ENCODE measurements at regions not wholly inside any gene's neighbourhood (a gene's known extent, or its start where the extent isn't known, plus 50 kb on each side); places are given as distances from the start of the nearest gene placed in this dataset.
"Not testable (repeated sequence)": the region's sequence is repeated elsewhere in the genome, so short reads cannot be mapped to it uniquely, and the experiment has no call there.

DNA sequence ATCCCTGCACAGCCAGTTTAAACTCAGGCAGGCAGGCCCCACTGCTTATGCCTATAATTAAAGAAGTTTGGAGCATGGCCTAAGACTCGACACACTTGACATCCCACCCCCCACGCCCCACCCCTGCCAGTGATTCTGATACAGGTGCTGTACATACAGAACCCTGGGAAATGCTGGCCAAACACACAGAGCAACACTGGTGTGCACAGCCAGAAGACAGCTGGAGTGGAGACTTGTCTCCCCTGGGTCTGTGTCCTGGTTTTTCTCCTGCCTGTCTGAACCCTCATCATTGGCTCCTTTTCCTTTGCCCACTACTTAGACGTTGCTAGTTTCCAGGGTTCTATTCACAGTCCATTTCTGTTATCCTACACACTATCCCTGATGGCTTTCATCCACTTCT lies 76.8 kb downstream of the DLEU7 start:
- no peak overlapping the region for H3K27ac Mint-ChIP-seq (ENCODE audit: unreplicated experiment)
- peaks cover 59% of the 10 kb centered on the region for H3K27me3 Mint-ChIP-seq (ENCODE audit: unreplicated experiment)
- TF ChIP-seq, protein P1, sequence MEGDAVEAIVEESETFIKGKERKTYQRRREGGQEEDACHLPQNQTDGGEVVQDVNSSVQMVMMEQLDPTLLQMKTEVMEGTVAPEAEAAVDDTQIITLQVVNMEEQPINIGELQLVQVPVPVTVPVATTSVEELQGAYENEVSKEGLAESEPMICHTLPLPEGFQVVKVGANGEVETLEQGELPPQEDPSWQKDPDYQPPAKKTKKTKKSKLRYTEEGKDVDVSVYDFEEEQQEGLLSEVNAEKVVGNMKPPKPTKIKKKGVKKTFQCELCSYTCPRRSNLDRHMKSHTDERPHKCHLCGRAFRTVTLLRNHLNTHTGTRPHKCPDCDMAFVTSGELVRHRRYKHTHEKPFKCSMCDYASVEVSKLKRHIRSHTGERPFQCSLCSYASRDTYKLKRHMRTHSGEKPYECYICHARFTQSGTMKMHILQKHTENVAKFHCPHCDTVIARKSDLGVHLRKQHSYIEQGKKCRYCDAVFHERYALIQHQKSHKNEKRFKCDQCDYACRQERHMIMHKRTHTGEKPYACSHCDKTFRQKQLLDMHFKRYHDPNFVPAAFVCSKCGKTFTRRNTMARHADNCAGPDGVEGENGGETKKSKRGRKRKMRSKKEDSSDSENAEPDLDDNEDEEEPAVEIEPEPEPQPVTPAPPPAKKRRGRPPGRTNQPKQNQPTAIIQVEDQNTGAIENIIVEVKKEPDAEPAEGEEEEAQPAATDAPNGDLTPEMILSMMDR (IDR thresholded peaks at IDR 0.05), result no peak
- DNase-seq (ENCODE audit: extremely low spot score, unreplicated experiment), result no peak
- no peaks in the 10 kb centered on the region for H3K36me3 Mint-ChIP-seq (ENCODE audit: unreplicated experiment)
- H3K9me3 Mint-ChIP-seq (ENCODE audit: unreplicated experiment), result peaks cover 7% of the 10 kb centered on the region
- H3K4me3 Mint-ChIP-seq (ENCODE audit: unreplicated experiment), result no peak overlapping the region
- no peaks in the 10 kb centered on the region for H3K4me1 Mint-ChIP-seq (ENCODE audit: unreplicated experiment)

DNA sequence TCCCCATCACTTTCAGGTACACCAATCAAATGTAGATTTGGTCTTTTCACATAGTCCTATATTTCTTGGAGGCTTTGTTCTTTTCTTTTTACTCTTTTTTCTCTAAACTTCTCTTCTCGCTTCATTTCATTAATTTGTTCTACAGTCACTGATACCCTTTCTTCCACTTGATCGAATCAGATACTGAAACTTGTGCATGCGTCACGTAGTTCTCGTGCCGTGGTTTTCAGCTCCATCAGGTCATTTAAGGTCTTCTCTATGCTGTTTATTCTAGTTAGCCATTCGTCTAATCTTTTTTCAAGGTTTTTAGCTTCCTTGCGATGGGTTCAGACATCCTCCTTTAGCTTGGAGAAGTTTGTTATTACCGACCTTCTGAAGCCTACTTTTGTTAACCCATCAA lies 70.6 kb downstream of the DLEU7 start:
- not testable (repeated sequence) for H3K4me1 Mint-ChIP-seq (ENCODE audit: unreplicated experiment); H3K27ac Mint-ChIP-seq (ENCODE audit: unreplicated experiment); H3K36me3 Mint-ChIP-seq (ENCODE audit: unreplicated experiment); H3K4me3 Mint-ChIP-seq (ENCODE audit: unreplicated experiment); DNase-seq (ENCODE audit: extremely low spot score, unreplicated experiment)
- H3K9me3 Mint-ChIP-seq (ENCODE audit: unreplicated experiment), result peaks cover 28% of the 10 kb centered on the region
- peaks cover 54% of the 10 kb centered on the region for H3K27me3 Mint-ChIP-seq (ENCODE audit: unreplicated experiment)
